ENCODE measurements at regions not wholly inside any gene's neighbourhood (a gene's known extent, or its start where the extent isn't known, plus 50 kb on each side); places are given as distances from the start of the nearest gene placed in this dataset.
"Not testable (repeated sequence)": the region's sequence is repeated elsewhere in the genome, so short reads cannot be mapped to it uniquely, and the experiment has no call there.

DNA sequence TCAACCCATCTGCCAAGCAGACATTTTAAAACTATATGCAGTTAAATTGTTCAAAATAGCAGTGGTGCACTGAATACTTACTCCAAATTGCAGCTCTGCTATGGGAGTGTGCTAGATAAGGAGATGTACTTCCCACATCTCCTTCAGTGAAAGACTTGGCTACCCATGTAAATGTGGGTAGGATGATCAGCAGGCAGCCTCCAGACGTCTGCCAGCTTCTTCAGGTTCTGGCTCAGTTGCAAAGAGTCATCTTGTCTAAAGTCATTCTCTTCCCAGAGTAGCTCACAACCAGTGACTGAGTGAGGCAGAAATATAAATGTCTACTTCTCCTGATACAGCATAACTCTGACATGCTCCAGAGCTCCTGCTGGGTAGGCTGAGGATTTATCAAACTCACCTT, 1050.0 kb upstream of the CDH10 start:
- DNase-seq (ENCODE audit: low read depth in 1 of 2, low spot score in 1 of 2), result no peak
- H3K27me3 ChIP-seq (ENCODE audit: insufficient read depth, poor library complexity, severe bottlenecking), result no peaks in the 10 kb centered on the region
- H3K27ac ChIP-seq (replicated peaks), result no peak overlapping the region
- no peak overlapping the region for H3K4me3 ChIP-seq (replicated peaks; ENCODE audit: insufficient read depth, low read length)
- TF ChIP-seq POLR2AphosphoS5 (IDR thresholded peaks at IDR 0.05; ENCODE audit: low read depth), result no peak

DNA sequence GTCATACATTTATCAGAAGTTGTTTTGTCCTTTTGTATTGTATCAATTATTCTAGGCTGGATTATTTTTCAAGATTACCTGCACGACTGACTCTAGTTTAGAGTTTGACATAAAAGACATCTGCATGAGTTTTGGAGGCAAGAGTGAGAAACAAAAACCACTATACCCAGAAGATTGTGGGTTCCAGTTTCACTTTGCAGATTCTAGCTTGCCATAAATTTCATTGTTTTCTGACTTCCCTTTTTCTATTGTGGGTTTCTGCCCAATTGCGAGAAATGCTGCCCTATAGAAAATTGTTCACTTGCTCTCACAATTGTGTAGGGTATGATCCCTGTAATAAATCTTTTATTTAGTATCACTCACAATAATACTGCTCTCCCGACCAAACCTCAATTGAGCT, 1043.4 kb upstream of the CDH10 start:
- Histone ChIP-seq H3K27ac (replicated peaks) (no peak overlapping the region), H3K27me3 (ENCODE audit: insufficient read depth, poor library complexity, severe bottlenecking) (no peaks in the 10 kb centered on the region), H3K4me3 (replicated peaks; ENCODE audit: insufficient read depth, low read length) (no peak overlapping the region)
- no peak for DNase-seq (ENCODE audit: low read depth in 1 of 2, low spot score in 1 of 2)
- TF ChIP-seq GABPA (IDR thresholded peaks at IDR 0.05; ENCODE audit: low read depth), result no peak
- TF ChIP-seq SPI1 (IDR thresholded peaks at IDR 0.05; ENCODE audit: borderline replicate concordance, low read depth), result peak; percentile 74

DNA sequence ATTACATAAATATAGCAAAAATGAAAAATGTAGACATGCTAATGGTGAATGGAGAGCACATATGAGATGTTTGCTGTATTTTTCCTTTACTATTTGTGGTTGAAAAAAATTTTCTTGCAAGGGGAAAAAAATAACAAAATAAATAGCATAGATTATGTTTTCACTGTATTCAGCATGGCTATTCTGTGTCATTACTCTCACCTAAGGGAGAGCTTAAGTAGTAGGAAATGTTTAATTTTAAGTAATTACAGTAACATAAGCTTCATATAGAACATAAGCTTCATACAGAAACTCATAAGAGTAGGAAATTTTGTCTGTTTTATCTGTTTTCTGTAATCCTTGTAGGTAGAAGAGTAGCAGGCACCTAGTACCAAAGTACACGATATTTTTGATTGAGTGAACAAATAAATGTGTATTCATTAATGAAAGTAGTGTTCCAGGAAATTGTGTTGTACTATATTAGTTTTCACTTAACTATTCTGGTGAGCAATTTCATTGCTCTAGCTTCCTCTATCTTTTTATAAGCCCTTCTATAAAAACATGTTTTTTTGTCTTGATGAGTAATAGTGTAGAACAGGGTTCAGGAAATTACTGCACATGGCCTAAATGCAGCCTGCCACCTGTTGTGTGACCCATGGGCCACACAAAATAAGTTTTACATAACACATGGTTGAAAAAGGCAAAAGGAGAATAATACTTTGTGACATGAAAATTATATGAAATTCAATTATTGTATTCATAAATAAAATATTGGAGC, 1025.0 kb upstream of the CDH10 start:
- no peak for DNase-seq (ENCODE audit: low read depth in 1 of 2, low spot score in 1 of 2)
- Histone ChIP-seq H3K4me3 (replicated peaks; ENCODE audit: insufficient read depth, low read length) (no peak overlapping the region), H3K27me3 (ENCODE audit: insufficient read depth, poor library complexity, severe bottlenecking) (no peaks in the 10 kb centered on the region), H3K27ac (replicated peaks) (no peak overlapping the region)
- TF ChIP-seq, protein P1, sequence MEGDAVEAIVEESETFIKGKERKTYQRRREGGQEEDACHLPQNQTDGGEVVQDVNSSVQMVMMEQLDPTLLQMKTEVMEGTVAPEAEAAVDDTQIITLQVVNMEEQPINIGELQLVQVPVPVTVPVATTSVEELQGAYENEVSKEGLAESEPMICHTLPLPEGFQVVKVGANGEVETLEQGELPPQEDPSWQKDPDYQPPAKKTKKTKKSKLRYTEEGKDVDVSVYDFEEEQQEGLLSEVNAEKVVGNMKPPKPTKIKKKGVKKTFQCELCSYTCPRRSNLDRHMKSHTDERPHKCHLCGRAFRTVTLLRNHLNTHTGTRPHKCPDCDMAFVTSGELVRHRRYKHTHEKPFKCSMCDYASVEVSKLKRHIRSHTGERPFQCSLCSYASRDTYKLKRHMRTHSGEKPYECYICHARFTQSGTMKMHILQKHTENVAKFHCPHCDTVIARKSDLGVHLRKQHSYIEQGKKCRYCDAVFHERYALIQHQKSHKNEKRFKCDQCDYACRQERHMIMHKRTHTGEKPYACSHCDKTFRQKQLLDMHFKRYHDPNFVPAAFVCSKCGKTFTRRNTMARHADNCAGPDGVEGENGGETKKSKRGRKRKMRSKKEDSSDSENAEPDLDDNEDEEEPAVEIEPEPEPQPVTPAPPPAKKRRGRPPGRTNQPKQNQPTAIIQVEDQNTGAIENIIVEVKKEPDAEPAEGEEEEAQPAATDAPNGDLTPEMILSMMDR (IDR thresholded peaks at IDR 0.05; ENCODE audit: insufficient read depth, low read length), result no peak
- TF ChIP-seq GABPA (IDR thresholded peaks at IDR 0.05; ENCODE audit: low read depth), result no peak
- TF ChIP-seq SPI1 (IDR thresholded peaks at IDR 0.05; ENCODE audit: borderline replicate concordance, low read depth), result no peak
- no peak for TF ChIP-seq POLR2AphosphoS5 (IDR thresholded peaks at IDR 0.05; ENCODE audit: low read depth)
- TF ChIP-seq, protein P2, sequence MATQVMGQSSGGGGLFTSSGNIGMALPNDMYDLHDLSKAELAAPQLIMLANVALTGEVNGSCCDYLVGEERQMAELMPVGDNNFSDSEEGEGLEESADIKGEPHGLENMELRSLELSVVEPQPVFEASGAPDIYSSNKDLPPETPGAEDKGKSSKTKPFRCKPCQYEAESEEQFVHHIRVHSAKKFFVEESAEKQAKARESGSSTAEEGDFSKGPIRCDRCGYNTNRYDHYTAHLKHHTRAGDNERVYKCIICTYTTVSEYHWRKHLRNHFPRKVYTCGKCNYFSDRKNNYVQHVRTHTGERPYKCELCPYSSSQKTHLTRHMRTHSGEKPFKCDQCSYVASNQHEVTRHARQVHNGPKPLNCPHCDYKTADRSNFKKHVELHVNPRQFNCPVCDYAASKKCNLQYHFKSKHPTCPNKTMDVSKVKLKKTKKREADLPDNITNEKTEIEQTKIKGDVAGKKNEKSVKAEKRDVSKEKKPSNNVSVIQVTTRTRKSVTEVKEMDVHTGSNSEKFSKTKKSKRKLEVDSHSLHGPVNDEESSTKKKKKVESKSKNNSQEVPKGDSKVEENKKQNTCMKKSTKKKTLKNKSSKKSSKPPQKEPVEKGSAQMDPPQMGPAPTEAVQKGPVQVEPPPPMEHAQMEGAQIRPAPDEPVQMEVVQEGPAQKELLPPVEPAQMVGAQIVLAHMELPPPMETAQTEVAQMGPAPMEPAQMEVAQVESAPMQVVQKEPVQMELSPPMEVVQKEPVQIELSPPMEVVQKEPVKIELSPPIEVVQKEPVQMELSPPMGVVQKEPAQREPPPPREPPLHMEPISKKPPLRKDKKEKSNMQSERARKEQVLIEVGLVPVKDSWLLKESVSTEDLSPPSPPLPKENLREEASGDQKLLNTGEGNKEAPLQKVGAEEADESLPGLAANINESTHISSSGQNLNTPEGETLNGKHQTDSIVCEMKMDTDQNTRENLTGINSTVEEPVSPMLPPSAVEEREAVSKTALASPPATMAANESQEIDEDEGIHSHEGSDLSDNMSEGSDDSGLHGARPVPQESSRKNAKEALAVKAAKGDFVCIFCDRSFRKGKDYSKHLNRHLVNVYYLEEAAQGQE (IDR thresholded peaks at IDR 0.05; ENCODE audit: insufficient replicate concordance, low read depth), result no peak

DNA sequence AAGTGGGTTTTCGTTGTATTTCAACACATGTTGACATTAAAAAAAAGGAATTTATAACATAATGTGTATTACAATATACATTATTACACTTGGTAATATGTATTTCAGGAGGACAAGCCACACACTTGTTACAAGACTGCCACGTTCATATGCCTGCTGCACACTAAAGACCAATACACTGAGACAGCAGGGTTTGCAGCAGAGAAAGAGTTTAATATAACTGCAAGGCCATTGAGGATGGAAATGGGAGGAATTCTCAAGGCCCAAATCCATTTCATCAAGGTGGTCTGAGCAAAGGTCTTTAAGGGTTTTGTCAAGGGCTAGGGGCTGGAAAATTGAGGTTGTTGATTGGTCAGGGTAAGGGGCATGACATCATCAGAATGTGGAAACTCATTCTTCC, 1017.8 kb upstream of the CDH10 start:
- TF ChIP-seq, protein P1 (IDR thresholded peaks at IDR 0.05; ENCODE audit: insufficient read depth, low read length), result no peak
- TF ChIP-seq POLR2AphosphoS5 (IDR thresholded peaks at IDR 0.05; ENCODE audit: low read depth), result no peak
- no peak for DNase-seq (ENCODE audit: low read depth in 1 of 2, low spot score in 1 of 2)
- H3K27ac ChIP-seq (replicated peaks), result no peak overlapping the region

DNA sequence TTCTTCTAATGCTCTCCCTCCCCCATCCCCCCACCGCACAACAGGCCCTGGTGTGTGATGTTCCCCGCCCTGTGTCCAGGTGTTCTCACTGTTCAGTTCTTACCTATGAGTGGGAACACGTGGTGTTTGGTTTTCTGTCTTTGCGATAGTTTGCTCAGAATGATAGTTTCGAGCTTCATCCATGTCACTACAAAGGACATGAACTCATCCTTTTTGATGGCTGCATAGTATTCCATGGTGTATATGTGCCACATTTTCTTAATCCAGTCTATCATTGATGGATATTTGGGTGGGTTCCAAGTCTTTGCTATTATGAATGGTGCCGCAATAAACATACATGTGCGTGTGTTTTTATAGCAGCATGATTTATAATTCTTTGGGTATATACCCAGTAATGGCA, 1005.5 kb upstream of the CDH10 start:
- not testable (repeated sequence) for H3K27me3 ChIP-seq (ENCODE audit: insufficient read depth, poor library complexity, severe bottlenecking); DNase-seq (ENCODE audit: low read depth in 1 of 2, low spot score in 1 of 2); H3K27ac ChIP-seq (replicated peaks); H3K4me3 ChIP-seq (replicated peaks; ENCODE audit: insufficient read depth, low read length)

More for the DNA sequence above, 1017.8 kb upstream of the CDH10 start:
- Histone ChIP-seq H3K27me3 (ENCODE audit: insufficient read depth, poor library complexity, severe bottlenecking) (no peaks in the 10 kb centered on the region), H3K4me3 (replicated peaks; ENCODE audit: insufficient read depth, low read length) (no peak overlapping the region)

DNA sequence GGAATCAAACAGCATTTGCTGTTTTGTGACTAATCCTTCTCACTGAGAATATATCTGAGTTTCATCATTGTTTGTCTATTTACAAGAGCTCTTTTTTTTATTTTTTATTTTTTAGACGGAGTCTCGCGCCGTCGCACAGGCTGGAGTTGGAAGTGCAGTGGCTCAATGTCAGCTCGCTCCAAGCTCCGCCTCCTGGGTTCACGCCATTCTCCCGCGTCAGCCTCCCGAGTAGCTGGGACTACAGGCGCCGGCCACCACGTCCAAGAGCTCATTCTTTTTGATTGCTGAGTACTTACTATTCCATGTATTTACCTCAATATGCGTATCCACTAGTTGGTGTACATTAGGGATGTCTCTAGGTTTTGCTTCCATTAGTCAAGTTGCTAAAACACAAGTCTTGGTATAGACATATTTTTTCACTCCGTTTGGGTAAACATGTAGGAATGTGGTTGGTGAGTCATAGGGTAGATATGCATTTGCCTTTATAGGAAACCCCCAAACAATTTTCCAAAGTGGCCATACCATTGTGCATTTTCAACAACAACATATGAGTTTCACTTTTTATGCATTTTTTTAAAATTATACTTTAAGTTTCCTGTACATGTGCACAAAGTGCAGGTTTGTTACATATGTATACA, 1005.0 kb upstream of the CDH10 start:
- Histone ChIP-seq H3K27ac (replicated peaks) (no peak overlapping the region), H3K27me3 (ENCODE audit: insufficient read depth, poor library complexity, severe bottlenecking) (no peaks in the 10 kb centered on the region), H3K4me3 (replicated peaks; ENCODE audit: insufficient read depth, low read length) (no peak overlapping the region)
- no peak for DNase-seq (ENCODE audit: low read depth in 1 of 2, low spot score in 1 of 2)
- no peak for TF ChIP-seq POLR2AphosphoS5 (IDR thresholded peaks at IDR 0.05; ENCODE audit: low read depth)
- no peak for TF ChIP-seq SPI1 (IDR thresholded peaks at IDR 0.05; ENCODE audit: borderline replicate concordance, low read depth)
- no peak for TF ChIP-seq GABPA (IDR thresholded peaks at IDR 0.05; ENCODE audit: low read depth)
- TF ChIP-seq, protein P1 (IDR thresholded peaks at IDR 0.05; ENCODE audit: insufficient read depth, low read length), result no peak
- TF ChIP-seq, protein P2 (IDR thresholded peaks at IDR 0.05; ENCODE audit: insufficient replicate concordance, low read depth), result no peak

All from HL-60 (cell line).